Endometrium (tissue), 2 donors: ENCODE measurements at regions not wholly inside any gene's neighbourhood (a gene's known extent, or its start where the extent isn't known, plus 50 kb on each side); places are given as distances from the start of the nearest gene placed in this dataset.
"Not testable (repeated sequence)": the region's sequence is repeated elsewhere in the genome, so short reads cannot be mapped to it uniquely, and the experiment has no call there.

Experiments used
- FAIRE-seq: peaks from 2 replicates; lab custom pipeline; 2012; peaks lifted over from hg19 to GRCh38; lab: Jason Lieb, UNC
- donor health status: control.
- donor health status: control.

GRCh38 chr21:18553786-18554185 is 150.2 kb upstream of the TMPRSS15 start:
- FAIRE-seq: no peak

DNA sequence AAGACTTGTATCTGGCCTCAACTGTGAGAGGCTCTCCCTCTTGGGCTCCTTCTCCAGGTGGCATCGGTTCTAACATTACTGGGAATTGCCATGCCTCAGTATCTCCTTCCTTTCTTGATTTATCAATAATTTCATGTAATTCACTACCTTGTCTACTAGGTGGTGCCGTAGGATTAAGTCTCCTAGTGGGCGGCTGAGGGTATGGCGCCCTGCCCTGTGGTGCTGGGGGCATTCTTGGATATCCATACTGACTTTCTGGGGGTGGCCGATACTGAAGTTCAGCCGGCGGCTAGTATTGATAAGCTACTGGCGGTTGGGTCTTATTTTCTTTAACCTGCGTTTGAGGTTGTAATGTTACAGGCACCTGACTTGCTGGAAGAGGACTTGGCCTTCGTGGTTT is 164.2 kb upstream of the TMPRSS15 start:
- FAIRE-seq: not testable (repeated sequence)

- FAIRE-seq: no peak
Observed at GRCh38 chr21:18588001-18588662, 184.5 kb upstream of the TMPRSS15 start.

GRCh38 chr21:18601146-18601545 is 197.6 kb upstream of the TMPRSS15 start:
- FAIRE-seq: no peak

GRCh38 chr21:18602711-18603110 is 199.1 kb upstream of the TMPRSS15 start:
- no peak for FAIRE-seq

DNA sequence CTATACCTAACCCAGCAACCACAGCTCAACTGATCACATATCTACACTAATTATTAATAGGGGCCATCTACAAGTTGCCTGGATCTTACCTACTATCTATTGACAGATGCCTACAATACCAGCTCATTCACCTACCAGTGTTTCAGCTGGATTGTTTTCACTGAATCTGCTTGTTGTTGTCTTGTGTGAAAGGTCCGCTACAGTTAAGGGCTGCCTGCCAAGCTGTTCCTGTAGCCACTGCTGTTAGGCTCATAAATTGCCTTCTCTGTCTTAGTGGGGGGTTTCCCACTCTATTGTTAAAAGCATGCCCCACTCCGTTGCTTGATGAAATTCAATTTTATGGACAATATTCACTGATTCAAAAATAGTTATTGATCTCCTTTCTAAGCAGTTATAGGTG is 199.7 kb upstream of the TMPRSS15 start:
- FAIRE-seq: no peak

DNA sequence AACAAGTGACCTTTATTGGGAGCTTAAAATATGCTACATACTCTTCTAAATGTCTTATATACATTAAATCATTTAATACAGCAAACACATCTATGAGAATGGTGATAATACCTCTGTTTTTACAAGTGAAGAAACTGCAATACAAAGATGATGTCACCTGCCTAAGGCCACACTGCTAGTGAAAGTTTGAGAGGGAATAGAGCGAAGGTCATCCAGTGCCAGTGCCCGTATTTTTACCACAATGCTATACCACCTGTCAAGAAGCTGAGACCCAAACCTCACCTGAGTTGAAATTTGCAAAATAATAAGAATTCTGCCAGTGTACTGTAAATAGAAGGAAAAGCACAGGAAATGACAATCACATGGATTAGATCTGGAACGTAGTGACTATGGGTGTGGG is 200.4 kb upstream of the TMPRSS15 start:
- FAIRE-seq: no peak

DNA sequence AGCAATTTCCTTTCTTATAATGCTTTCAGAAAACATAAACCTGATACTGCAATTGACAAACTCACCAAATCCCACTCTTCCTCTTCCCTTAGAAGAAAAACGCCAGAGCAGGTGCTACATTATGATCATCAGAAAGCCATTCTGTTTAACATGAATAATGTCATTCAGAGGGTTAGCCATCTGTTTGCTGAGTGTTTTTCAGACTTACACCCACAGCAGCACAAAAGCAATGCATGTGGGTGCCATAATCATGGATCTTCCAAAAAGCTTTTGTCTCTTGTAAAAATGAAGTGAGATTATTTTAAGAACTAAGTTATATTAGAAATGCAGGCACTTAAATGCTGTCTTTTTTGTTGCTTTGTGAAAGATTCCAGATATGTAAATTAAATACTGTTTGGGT is 204.6 kb upstream of the TMPRSS15 start:
- no peak for FAIRE-seq

GRCh38 chr21:18614303-18614702 is 210.7 kb upstream of the TMPRSS15 start:
- no peak for FAIRE-seq

DNA sequence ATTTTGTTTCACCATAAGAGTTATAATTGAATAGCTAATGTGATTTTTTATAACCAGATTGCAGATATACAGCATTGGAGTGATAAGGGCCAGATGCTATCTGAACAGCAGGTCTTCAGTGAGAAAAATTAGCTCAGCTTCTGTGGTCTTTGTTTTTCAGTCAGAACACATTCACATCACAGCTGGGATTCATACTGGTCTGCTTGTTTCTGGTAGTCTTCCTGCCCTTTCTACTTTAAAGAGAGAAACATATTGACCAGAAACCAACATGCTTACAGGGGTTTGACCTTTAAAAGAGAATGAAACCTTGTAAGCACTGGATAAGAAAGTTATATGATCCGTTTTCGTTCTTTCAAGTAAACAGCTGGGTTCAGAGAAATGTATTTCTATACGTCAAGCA is 213.7 kb upstream of the TMPRSS15 start:
- FAIRE-seq: no peak

DNA sequence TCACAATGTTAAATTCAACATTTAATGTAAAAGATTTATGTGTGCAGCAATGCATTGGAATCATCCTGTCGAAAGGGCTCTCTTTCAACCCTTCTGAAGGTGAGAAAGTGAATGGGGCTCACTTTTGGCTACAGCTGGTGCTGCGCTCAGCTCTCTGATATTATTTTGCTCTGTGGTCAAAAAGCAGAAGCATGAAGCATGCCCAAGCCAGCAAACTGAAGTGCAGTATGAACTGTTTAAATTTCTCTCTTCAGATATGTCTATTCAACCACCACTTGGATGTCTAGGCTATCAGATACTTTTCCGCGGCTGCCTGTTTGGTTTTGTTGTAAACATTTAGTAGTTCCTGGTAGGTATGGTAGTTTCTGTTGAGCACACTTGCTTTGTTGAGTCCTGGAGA is 216.9 kb upstream of the TMPRSS15 start:
- FAIRE-seq: no peak

DNA sequence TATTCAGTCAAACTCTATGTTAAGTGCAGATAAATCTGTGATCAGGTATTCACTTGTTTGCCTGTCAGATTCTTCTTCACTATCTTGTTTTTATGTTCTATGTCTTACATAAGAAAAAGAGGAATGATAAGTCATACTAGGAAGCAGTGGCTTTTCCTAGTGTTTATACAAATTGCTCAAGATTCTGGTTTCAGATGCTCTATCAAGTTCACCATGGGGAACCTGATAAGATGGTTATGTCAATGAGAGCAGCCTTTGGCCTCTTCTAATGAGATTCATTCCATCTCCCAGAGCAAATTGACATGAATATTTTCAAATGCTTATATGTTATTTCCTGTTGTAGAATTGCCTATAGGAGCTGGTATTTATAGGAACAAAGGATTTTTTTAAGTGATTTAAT is 218.8 kb upstream of the TMPRSS15 start:
- no peak for FAIRE-seq

GRCh38 chr21:18630446-18630845 is 226.9 kb upstream of the TMPRSS15 start:
- FAIRE-seq: no peak

- no peak for FAIRE-seq
Observed at GRCh38 chr21:18636897-18637296, 233.3 kb upstream of the TMPRSS15 start.

DNA sequence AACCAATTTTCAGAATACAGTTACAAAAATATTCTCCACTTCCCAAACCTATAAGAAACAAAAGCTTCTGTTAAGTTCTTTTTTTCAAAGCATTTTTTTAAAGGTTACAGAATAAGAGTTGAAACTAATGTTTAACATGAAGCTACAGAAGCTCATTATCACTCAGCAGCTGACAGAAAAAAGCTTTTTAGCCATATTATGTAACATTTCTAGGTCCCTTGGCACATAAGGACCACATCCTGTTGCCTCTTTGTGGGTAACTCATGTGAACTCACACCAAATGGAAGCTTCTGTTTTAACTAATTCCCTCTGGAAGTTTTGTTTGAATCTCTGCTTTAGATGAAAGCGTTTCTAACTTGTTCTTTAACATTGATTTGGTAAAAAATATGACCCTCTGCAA is 242.5 kb upstream of the TMPRSS15 start:
- FAIRE-seq: no peak

DNA sequence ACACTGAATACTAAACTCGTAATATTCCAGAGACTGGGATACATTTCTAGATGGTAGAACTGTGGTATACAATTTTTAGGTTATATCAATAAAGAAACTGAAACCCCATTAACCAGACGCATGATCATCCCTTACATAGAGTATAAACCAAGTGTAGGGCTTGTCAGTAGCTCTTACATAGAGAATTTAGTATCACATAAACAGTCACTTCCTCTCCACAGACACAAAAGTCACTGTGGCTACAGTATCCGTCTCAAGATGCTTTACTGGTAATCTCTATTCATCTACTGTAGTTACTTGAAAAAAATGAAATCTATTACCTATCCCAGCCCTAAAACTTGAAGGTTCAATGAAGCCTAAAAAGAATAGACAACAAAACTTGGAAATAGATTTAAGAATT is 252.3 kb upstream of the TMPRSS15 start:
- FAIRE-seq: no peak

DNA sequence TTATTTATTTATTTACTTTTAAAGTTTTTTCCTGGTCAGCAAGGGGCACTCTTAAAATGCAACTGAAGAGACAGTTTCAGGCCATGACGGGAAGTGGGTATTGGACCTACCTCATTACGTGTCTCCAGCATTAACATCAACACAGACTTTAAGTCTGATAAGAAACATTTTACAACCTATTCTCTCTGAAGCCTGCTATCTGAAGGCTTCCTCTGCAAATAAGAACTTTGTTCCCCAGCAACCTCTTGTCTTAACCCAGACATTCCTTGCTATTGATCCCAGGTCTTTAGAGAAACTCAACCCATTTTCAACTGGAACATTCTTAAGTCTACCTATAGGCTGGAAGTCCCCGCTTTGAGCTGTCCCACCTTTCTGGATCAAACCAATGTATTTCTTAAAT is 258.3 kb upstream of the TMPRSS15 start:
- no peak for FAIRE-seq

GRCh38 chr21:18663663-18664062 is 260.1 kb upstream of the TMPRSS15 start:
- FAIRE-seq: no peak

DNA sequence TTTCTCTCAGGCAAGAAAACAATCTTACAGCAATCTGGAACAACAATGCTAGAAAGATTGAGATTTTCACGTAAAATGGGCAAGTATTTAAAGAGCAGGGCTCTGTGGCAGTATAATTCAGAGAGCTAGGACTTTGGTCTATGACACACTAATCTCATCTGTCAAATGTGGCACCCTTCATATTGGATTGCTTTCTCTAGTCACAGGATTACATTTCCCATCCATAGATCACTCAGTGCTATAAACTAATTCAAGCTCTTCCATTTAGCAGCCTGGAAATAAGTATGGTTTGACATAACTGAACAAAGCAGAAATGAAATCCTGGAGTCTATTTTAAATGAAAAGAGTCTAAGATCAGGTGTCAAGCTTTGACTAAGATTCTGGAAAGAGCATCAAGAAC is 263.1 kb upstream of the TMPRSS15 start:
- FAIRE-seq: no peak

DNA sequence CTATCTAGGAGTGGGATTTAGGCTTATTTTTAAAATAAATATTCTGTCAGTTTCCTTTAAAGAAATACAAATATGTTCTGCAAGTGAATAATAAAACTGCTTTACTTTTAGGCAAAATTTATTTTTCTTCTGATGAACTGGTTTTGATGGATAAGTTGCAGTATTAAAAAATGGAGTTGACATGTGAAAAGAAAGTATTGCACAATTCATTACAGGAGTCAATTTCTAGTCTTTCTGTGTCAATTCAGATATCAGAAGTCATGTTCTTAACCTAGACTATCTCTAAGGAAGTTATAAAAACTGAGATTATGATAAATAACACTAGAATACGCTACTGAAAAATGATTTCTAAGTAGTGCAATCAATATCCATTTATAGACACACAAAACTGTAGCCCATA is 270.2 kb upstream of the TMPRSS15 start:
- FAIRE-seq: no peak

DNA sequence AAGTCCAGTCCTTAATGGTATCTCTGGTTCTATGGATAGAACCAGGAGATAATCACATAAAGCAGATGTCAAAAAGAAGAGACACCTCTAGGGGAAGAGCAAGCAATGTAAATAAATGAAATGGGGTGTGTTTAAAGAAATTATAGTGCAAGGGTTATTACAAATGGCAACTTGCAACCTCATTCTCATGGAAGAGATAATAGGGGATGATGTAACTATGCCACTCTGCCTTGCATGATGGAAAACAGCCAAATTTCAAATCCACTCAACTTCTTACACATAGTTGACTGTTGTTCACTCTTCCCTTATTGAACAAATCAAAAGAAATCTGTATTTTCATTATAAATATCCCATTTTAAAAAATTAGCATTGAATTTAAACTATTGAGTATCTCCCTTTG is 274.0 kb upstream of the TMPRSS15 start:
- FAIRE-seq: no peak

GRCh38 chr21:18705971-18706370 is 302.4 kb upstream of the TMPRSS15 start:
- FAIRE-seq: no peak

DNA sequence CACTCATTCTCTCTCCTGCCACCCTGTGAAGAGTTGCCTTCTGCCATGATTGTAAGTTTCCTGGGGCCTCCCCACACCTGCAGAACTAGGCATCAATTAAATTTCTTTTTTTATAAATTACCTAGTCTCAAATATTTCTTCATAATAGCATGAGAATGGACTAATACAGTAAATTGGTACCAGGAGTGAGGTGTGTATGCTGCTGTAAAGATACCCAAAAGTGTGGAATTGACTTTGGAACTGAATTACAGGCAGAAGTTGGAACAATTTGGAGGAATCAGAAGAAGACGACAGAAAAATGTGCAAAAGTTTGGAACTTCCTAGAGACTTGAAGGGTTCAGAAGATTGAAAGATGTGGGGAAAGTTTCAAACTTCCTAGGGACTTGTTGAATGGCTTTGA is 308.1 kb upstream of the TMPRSS15 start:
- FAIRE-seq: no peak

- no peak for FAIRE-seq
Observed at GRCh38 chr21:18715606-18716005, 312.0 kb upstream of the TMPRSS15 start.
